Muscle layer of duodenum (tissue), 2 donors: ENCODE measurements at regions not wholly inside any gene's neighbourhood (a gene's known extent, or its start where the extent isn't known, plus 50 kb on each side); places are given as distances from the start of the nearest gene placed in this dataset.

Experiments used
- H3K27ac ChIP-seq: one replicate; pipeline ENCODE4 v1.7.0; 2013; ENCODE audit warnings: mild to moderate bottlenecking, low read length
- H3K27me3 ChIP-seq: one replicate; pipeline ENCODE4 v1.7.0; 2013; ENCODE audit warnings: low read depth, mild to moderate bottlenecking, control low read depth, low read length
- H3K36me3 ChIP-seq, 2 donors: one replicate each; pipeline ENCODE4 v1.7.0; 2013; ENCODE audit warnings: low read length in 2 of 2, control low read depth in 1 of 2, mild to moderate bottlenecking in 1 of 2; ENCODE audit not compliant: insufficient read depth in 2 of 2, control insufficient read depth in 1 of 2
- H3K4me1 ChIP-seq, 2 donors: one replicate each; pipeline ENCODE4 v1.7.0; 2013; ENCODE audit warnings: low read length in 2 of 2, mild to moderate bottlenecking in 2 of 2, control low read depth in 1 of 2, moderate library complexity in 1 of 2; ENCODE audit not compliant: insufficient read depth in 2 of 2, control insufficient read depth in 1 of 2
- H3K4me3 ChIP-seq, 2 donors: one replicate each; pipeline ENCODE4 v1.7.0; 2013; ENCODE audit warnings: low read length in 2 of 2, low read depth in 1 of 2, mild to moderate bottlenecking in 1 of 2
- H3K9me3 ChIP-seq, 2 donors: one replicate each; pipeline ENCODE4 v1.7.0; 2013; ENCODE audit warnings: low read length in 2 of 2, control low read depth in 1 of 2, mild to moderate bottlenecking in 1 of 2; ENCODE audit not compliant: control insufficient read depth in 1 of 2
- donor health status: healthy.

DNA sequence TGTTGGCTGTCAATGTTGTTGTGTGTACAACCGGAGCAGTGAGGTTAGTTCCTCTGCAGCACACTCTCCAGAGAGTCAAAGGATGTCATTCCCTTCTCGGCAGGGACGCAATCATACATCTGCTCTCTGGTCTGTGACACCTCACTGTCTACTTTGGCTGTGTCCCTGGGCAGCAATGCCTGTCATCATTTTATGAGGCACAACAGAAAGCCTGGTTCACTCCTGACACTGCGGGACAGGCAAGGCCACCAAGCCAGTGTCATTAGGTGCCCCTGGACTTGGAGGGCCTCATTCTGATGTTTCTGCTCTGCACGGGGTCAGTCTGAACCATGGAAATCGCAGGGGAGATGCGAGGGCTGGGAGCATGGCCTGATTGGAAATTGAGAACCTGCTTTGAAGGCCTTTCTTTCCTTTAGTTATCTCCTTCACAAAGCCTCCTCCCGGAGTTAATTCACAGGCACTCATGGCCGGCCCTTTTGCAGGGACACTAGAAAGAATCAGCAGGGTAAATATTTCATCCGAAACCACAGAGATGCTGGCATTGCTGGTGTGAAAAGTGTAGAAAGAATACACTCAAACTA, 284.4 kb downstream of the ZNF536 start:
- no peaks in the 10 kb centered on the region for H3K27me3 ChIP-seq
- H3K4me3 ChIP-seq: no peak overlapping the region
- H3K9me3 ChIP-seq: no peaks in the 10 kb centered on the region
- H3K4me1 ChIP-seq: no peaks in the 10 kb centered on the region
- H3K27ac ChIP-seq: no peak overlapping the region
- no peaks in the 10 kb centered on the region for H3K36me3 ChIP-seq

DNA sequence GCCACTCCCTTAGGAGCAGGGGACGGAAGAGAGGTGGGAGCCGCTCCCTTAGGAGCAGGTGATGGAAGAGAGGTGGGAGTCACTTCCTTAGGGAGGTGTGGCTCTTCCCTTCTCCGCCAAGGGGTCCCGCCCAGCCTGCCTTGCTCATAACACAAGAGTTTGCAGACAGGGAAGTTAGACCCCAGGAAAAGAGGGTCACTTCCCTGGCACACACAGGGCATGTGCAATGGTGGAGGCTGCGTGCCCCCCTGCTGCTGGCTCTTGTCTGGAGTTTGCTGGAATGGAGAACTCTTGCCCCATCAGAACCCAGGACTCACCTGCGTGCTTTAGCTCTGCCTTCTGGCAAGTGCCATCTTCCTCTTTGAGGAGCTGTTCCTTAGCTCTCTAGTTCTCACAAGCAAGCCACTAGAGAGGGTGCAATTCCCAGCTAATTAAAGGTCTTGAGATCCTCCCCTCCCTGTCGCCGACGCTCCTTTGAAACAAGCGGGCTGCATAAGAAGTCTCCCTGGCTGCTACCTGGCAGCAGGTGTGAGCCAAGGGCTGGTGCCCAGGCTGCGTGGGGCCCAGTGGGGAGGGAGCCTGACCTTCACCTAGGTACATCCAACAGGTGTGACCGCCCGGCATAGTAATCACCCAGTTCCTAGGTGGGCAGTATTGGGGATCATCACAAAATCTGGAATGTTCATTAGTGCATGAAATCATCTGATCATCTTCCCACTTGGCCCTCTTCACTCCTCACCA, 281.6 kb downstream of the ZNF536 start:
- Histone ChIP-seq H3K36me3 (no peaks in the 10 kb centered on the region), H3K27me3 (no peaks in the 10 kb centered on the region), H3K4me3 (no peak overlapping the region), H3K4me1 (no peaks in the 10 kb centered on the region), H3K27ac (no peak overlapping the region), H3K9me3 (no peaks in the 10 kb centered on the region)

DNA sequence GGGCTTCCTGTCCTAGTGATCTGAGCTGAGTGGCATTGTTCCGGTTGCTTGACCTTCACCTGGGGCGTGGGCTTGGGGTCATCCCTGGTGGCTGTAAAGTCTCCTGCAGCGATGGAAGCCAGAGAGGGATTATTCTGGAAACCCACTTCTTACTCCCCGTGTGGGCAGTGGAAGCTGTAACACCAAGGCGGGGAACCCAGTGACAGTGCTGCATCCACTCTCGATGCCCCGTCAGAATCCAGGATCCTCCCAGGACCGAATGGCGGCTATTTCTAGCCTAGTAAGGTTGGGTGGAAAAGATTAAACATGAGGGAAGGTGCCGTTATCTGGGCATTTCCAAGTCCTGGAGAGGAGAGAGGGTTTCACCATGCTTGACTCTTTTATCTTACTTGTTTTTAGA, 280.6 kb downstream of the ZNF536 start:
- Histone ChIP-seq H3K4me3 (no peak overlapping the region), H3K36me3 (no peaks in the 10 kb centered on the region), H3K4me1 (no peaks in the 10 kb centered on the region), H3K27ac (no peak overlapping the region), H3K9me3 (no peaks in the 10 kb centered on the region), H3K27me3 (no peaks in the 10 kb centered on the region)

DNA sequence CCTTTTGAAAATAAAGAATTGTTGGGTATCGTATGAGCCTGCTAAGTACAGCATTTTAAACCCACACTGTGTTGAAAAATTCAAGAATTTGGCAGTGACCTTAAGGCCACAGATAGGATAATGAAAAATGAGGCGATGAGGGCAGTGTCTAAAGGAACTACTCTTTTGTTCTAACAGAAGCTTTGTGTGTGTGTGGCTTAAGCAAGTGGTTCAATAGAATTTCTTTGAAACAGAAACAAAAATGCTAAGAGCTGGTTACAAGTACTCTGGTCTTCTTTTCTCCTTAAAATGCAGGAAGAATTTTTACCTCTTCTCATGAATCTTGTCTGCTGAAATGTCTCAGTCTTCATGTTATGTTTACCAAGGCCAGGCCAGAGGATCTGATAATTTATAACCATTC, 279.5 kb downstream of the ZNF536 start:
- H3K4me3 ChIP-seq: no peak overlapping the region
- H3K9me3 ChIP-seq: no peaks in the 10 kb centered on the region
- no peak overlapping the region for H3K27ac ChIP-seq
- H3K27me3 ChIP-seq: no peaks in the 10 kb centered on the region
- no peaks in the 10 kb centered on the region for H3K4me1 ChIP-seq
- H3K36me3 ChIP-seq: no peaks in the 10 kb centered on the region

- Histone ChIP-seq H3K9me3 (no peaks in the 10 kb centered on the region), H3K27ac (no peak overlapping the region), H3K36me3 (no peaks in the 10 kb centered on the region), H3K4me1 (no peaks in the 10 kb centered on the region), H3K4me3 (no peak overlapping the region), H3K27me3 (no peaks in the 10 kb centered on the region)
Observed at GRCh38 chr19:30651066-30651465, 278.9 kb downstream of the ZNF536 start.

- H3K36me3 ChIP-seq: no peaks in the 10 kb centered on the region
- no peak overlapping the region for H3K27ac ChIP-seq
- H3K27me3 ChIP-seq: no peaks in the 10 kb centered on the region
- no peaks in the 10 kb centered on the region for H3K9me3 ChIP-seq
- H3K4me3 ChIP-seq: no peak overlapping the region
- no peaks in the 10 kb centered on the region for H3K4me1 ChIP-seq
Observed at GRCh38 chr19:30649934-30650614, 277.9 kb downstream of the ZNF536 start.

DNA sequence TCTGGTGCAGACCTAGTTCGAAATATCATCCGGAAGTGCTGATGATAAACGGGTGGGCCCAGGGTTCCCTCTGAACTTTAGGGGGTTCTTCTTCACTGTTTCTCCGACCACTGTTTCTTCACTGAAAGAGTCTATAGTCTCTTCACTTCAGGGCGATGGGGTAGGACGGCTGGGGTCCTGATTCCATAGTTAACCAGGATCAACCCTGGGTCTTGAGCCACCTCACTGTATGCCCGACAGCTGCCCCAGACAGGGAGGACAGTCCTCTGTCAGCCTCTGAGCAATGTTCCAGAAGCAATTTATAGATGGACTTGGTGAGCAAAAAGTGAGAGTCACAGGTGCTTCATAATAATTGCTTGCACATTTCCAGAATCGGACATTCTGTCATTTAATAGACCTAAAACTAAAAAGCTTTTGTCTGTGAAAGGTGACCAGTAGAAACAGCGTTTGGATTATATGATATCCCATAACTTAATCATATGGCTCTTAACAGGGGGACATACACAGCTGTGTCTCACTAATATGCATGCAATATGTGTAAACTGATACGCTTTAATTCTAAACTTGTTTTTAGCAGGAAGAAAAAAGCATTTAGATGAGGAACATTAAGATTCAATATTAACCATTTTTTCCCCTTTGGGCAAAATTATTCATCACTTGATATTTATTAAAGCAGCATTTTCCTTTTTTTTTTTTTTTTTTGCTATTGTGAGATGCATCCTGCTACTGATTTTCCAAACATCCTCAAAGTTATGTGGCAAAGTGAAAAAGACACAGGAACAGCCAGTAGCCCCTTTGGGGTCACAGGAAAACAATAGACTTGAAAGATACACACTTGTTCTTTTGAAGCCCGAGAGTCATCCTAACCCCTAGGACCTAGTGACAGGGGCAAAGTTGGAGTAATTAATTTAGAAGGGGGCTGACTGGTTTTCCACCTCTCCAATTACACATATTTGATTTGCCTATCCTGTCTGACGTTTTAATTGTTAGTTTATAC, 277.0 kb downstream of the ZNF536 start:
- Histone ChIP-seq H3K27ac (no peak overlapping the region), H3K4me3 (no peak overlapping the region), H3K9me3 (no peaks in the 10 kb centered on the region), H3K4me1 (no peaks in the 10 kb centered on the region), H3K27me3 (no peaks in the 10 kb centered on the region), H3K36me3 (no peaks in the 10 kb centered on the region)

DNA sequence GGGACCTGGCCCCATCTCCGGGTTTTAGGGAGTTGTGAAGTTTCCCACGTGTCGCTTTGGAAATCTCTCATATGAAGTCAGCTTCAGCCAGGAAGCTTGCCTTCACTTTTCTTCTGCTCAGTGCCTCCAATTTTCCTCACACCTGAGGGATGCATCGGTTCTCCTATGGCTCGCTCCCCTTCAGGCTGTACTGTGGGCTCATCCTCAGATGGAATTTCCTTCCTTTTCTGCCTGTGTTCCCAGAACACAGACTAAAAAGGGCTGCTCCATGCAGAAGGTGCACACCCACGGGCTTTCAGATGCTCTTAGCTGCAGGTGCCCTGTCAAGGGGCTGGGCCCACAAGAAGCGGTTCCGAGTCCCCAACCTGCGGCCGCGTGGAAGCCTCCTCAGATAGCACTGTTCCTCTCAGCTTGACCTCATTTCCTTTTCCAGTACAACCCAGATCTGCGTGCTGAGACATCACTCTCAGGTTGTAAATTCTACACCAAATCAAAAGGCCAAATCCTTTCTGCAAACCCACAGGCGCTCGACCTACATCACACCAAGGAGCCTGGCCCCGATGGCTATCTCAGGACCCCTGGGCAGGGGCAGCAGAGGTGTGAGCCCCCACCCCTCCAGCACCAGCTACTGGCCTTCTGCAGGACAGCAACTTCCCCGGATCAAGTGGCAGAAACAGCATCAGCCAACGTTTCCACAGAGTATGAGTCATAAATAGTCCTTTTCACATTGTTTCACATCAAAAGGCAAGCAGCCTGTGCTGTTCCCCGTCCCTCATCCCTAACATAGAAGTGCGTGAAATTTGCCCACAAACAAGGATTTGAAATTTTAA, 275.9 kb downstream of the ZNF536 start:
- Histone ChIP-seq H3K27me3 (no peaks in the 10 kb centered on the region), H3K9me3 (no peaks in the 10 kb centered on the region), H3K4me3 (no peak overlapping the region), H3K27ac (no peak overlapping the region), H3K4me1 (no peaks in the 10 kb centered on the region), H3K36me3 (no peaks in the 10 kb centered on the region)

DNA sequence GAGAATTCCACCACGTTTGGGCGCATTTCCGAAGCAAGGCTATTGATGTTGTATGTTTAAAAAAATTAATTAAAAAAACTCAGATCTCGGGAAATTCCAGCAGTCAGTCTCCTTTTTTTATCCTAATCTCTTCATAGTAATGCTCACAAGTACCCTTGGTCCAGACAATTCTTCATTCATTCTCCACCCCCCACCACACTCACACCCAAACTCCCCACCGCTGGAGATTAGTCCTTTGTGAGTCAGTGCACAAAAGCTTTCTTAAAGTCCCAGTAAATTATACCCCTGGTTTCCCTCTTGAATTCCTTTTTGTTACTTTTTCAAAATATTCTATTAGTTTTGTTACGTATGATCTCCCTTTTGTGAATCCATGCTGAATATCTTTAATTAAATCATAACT, 274.6 kb downstream of the ZNF536 start:
- H3K9me3 ChIP-seq: no peaks in the 10 kb centered on the region
- no peak overlapping the region for H3K27ac ChIP-seq
- H3K4me1 ChIP-seq: no peaks in the 10 kb centered on the region
- H3K36me3 ChIP-seq: no peaks in the 10 kb centered on the region
- no peak overlapping the region for H3K4me3 ChIP-seq
- no peaks in the 10 kb centered on the region for H3K27me3 ChIP-seq

- Histone ChIP-seq H3K9me3 (no peaks in the 10 kb centered on the region), H3K36me3 (no peaks in the 10 kb centered on the region), H3K27ac (no peak overlapping the region), H3K27me3 (no peaks in the 10 kb centered on the region), H3K4me3 (no peak overlapping the region), H3K4me1 (no peaks in the 10 kb centered on the region)
Observed at GRCh38 chr19:30645946-30646577, 273.9 kb downstream of the ZNF536 start.
